GM18508 (cell line): ENCODE measurements at regions not wholly inside any gene's neighbourhood (a gene's known extent, or its start where the extent isn't known, plus 50 kb on each side); places are given as distances from the start of the nearest gene placed in this dataset.

Experiments used
- ATAC-seq: cut with Tn5 transposase; IDR thresholded peaks from one replicate; pipeline ENCODE4 v1.9.1; 2021; ENCODE audit warnings: moderate number of reproducible peaks; ENCODE audit not compliant: insufficient read depth, unreplicated experiment

DNA sequence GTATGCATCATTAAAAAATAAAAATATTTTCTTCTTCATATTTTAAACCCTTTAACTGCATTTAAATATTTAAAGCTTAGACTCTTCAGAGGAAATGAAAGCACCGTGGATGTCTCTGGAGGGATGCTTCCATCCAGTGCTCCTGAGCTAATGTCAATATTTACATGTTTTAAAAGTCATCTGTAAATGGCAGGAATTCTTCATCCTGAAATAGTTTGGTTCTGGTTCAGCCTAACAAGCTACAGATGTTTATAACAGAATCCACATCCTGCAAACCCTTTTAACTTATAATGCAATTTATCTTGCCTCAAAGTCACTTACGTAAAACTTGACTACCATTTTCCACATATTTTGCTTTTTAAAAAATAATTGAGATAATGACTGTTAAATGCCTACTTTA lies 1207.3 kb downstream of the SLC16A7 start:
- ATAC-seq: no peak

- no peak for ATAC-seq
Measured at GRCh38 chr12:60805364-60805763, 1209.5 kb downstream of the SLC16A7 start.

GRCh38 chr12:60819794-60820193 lies 1224.0 kb downstream of the SLC16A7 start:
- ATAC-seq: no peak

DNA sequence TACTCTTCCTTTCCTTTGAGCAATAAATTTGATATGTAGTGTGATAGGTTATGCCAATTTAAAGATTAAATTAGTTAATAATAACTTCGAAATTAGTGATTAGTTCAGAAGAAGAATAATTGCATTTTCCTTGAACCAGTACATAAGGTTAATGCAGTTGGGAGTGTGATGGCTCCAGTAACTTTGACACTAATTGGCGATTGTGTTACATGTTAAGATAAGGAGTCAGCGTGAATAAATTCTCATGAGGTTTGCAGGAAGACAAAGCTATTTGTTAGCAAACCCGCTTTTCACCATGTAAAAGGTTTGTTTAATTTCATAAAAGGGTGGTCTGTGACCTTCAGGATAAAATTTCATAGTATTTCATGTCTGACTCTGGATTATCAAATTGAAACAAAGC lies 1226.8 kb downstream of the SLC16A7 start:
- no peak for ATAC-seq

DNA sequence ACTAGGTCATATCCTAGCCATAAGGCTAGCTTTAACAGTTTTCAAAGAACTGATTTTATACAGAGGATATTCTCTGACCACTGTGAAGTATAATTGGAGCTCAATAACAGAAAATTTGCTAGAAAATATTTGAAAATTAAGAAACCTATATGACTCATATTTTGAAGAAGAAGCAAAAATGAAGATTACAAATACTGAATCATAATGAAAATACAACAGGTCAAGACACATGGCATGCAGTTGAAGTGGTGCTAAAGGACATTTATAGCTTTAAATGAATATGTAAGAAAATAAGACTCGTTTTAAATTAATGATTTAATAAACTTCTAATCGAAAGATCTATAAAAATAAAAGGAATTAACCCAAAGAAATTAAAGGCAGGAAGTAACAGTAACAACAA lies 1234.6 kb downstream of the SLC16A7 start:
- ATAC-seq: no peak

GRCh38 chr12:60832290-60832689 lies 1236.5 kb downstream of the SLC16A7 start:
- no peak for ATAC-seq

DNA sequence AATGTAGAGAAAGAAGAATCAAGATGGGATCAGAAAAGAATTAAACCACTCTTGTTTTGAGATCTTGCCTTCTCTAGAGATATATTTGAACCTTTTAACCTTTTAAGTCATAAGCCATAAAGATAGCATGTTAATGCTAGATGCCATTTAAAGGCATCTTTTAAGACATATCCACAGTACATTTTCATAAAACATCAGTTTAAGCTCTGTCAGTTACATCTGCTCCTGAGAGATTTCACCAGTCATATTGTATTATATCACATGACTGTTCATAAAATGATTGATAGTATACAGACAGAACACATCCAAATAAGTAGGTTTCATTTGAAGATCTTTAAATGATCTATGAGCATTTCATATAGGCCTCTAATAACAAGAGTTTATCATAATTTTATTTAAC lies 1238.5 kb downstream of the SLC16A7 start:
- ATAC-seq: no peak

DNA sequence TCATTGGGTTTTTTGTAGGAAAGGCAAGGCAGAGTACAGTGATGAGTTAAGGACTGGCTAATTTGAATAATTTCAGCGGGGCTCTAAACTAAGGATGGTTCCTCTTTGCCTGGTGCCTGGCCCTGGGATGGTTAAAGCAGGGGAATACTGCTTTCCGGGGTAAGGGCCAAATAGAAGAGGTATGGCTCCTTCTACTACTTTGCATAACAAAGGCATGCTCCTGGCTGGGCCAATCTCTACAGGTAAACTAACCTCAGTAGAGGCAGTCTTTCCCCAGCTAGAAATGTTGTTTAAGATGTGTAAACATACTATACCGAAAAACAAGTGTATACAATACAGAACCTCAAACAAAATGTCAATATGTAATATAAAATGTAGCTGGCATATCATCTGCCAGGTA lies 1239.0 kb downstream of the SLC16A7 start:
- ATAC-seq: no peak

DNA sequence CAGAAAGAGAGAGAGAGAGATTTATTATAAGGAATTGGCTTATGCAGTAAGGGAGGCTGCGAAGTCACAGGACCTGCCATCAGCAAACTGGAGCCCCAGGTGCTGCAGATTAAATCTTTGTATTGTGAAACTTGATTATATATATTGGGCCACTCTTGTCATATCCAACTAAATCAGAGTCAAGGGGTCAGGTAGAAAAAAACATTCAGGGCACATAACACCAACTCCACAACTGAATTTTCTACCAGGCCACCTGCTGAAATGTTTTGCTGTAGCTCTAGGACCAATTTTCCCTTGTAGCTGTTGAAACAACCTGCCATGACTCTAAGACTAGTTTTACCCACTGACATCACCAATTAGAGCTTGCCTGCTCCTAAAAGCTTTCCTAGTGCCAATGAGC lies 1240.8 kb downstream of the SLC16A7 start:
- ATAC-seq: no peak

- no peak for ATAC-seq
Measured at GRCh38 chr12:60842181-60842580, 1246.4 kb downstream of the SLC16A7 start.

GRCh38 chr12:60844101-60844500 lies 1248.3 kb downstream of the SLC16A7 start:
- no peak for ATAC-seq

GRCh38 chr12:60844875-60845274 lies 1249.0 kb downstream of the SLC16A7 start:
- ATAC-seq: no peak

DNA sequence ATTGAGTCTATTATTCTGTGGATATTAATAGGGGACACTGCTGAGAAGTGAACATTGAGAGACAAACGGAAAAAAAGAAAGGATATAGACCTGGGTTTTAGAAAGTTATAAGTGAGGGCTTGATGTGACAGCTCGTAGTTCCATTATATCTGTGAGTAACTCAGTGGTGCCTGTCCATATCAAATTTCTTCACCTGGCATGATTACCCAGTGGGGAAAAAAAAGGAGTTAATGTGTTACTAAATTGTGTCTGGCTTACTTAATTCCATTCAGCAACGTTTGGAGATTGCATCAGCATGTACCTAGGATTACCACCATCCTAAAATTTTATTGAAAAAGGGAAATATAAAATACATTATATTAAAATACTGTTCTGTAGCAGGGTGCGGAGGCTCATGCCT lies 1249.9 kb downstream of the SLC16A7 start:
- no peak for ATAC-seq

DNA sequence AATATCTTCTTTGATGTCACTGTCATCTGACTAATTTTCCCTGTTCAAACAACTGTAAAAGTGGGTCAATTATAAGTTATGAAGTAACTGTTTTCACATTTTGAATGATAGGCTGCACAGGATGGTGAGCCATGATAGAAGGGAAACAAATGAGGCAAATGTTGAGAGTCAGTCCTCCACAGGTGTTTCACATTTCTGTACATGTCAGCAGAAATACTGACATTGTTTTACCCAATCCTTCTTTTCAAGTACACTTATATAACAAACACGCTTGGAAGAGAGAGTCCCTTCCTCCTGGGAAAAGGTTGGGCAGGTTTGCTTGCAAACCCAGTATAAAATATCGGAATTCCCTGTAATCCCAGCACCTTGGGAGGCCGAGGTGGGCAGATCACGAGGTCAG lies 1251.5 kb downstream of the SLC16A7 start:
- no peak for ATAC-seq

DNA sequence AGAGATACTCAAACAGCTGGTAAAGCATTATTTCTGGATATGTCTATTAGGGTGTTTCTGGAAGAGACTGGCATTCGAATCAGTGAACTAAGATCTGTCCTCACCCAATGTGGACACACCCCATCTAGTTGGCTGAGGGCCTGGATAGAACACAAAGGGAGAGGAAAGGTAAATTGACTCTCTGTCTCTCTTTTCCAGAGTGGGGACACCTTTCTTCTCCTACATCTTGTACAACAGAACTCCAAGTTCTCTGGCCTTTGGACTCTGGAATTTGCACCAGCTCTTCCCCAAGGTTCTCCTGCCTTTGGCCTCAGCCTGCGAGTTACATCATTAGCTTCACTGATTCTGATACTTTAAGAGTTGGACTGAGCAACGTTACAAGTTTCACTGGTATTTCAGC lies 1253.9 kb downstream of the SLC16A7 start:
- ATAC-seq: no peak

DNA sequence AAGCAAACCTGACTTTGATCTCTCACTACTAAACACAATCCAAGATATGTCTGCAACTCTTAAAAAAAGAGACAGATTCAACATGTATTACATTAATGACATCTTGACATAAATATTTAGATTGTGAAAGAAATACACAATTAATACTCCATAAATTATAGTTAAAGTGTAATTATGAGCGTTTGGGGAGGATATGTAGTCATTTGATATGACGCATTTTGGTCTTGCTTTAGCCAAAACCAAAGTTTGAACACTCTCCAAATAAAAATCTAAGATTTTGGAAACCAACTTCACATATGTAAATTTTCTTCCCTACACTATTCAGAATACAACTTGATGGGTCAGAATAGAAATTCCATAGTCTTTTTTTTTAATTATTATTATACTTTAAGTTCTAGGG lies 1257.6 kb downstream of the SLC16A7 start:
- no peak for ATAC-seq

DNA sequence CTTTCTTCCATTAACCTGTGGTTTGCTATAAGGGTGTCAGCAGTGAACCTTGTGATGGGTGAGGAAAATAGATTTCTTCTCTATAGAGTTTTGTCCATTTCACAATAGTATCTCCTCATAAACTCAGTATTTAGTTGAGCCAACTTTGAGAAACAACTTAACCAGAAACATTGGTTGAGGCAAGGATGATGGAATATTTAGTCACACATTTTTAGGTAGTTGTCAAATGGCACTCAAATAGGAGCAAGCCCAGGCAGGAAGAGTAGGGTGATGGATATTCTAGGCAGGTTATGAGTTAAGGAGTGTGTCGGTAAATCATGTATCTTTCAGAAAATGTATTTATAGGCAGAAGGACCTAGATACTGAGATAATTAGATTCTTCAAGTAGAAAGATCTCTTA lies 1267.6 kb downstream of the SLC16A7 start:
- ATAC-seq: no peak

DNA sequence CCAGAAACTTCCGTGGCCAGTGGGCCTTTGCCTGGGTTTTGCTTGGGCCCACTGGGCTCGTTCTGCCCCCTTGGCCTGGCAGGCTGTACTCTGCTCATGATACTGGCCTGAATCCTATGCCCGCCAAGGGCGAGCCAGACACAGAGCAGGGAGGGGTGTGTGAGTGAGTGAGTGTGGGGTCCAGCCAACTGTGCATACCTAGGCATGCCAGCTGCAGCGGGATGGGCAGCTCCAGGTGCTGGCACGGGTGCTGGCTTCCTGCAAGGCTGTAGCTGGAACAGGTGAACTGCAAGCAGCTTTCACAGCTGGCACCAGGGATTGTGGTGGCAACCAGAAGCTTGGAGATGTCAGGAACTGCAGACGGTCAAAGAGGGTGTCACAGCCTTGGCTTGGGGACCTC lies 1276.4 kb downstream of the SLC16A7 start:
- no peak for ATAC-seq

DNA sequence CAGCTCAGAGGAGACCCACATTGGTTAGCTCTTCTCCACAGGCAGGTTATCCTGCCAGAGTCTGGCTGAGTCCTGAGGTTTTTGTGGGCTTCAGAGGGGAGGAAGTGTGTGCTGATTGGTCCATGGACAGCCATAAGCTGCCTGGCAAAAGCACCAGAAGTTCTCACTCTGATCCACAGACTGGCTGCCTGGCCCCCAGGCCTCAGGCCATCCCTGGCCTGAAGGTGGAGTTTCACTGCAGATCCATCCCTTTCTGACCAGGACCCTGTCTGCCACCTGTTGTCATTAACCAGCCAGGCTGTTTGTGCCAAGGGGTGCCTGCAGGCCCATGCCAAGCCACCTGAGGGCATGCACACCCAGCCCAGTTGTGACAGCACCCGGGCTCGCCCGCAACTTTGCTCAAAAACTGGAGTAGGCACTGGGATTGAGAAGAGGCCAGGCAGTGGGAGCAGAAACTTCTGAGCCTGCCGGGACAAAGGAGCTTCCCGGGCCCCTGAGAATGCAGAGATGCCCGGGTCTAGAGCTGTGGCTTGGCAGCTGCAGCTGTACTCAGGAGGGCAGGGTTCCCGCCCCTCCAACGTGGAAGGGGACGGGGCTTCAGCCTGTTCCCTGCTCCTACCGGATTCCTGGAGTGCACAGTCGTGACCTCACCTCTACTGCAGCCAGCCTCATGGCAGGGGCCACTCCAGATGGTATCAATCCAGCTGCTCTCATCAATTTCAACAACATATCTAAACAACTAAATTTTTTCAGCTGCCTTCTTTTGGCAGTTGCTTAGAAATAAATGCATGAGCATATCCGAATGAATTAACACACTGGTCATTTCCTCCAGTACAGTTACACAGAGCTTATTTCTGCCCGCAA lies 1277.3 kb downstream of the SLC16A7 start:
- no peak for ATAC-seq

DNA sequence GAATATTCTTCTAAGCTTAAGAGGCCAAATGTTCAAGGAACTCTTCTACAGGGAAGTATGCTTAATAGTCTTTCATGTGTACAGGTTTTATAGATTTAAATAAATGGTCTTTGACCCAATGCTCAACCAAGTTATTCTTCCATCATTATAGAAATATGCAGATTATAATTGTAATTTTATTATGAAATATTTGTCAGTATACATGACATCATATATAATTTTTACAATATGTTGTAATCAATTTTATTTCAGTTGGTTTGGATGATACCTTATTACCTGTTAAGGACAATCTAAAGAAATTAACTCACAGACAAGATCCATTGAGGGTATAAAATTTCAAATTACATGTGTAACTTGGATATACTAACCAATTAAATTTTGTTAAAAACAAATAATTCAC lies 1278.3 kb downstream of the SLC16A7 start:
- ATAC-seq: no peak

DNA sequence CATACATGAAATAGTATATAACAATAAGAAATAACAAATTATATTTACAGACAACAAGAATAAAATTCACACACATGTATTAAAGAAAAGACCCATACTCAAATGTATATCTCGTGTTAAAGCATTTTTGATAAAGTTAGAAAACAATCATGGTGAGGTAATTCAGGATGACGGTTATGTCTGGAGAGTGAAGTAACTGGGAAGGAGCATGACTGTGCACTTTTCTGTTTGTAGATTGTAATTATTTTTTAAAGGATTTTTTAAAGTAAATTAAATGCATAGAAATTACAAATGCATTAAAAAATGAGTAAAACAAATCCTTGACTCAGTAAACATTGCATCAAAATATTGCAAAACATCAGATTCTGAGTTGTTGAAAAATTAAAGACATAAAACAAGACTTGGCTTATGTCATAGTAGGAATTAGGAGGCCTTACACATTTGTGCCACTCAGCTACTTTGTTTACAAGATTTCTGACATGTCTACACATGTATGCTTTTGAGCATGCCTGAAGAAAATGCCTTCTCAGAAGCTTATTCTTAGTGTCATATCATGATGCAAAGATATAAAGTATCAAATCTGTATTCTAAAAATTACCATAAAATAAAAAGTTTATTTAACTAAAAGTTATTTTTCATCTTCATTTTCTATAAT lies 1325.1 kb downstream of the SLC16A7 start:
- no peak for ATAC-seq

DNA sequence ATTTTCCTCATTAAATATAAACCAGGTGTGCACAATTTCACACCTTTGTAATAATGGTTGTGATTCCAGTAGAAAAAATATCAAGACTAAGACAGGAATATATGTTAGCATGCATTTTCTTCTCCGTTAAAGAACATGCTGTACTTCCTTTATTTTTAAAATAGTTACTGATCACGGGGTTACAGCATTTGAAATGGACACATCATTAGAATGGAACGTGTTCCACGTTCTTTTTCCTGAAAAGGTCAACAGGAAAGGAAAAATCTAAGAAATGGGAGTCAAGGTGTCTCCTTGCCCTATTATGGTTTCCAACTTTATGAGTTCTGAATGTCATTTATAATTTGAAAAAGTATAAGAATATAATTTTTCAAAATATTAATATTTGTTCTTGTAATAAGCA lies 1325.7 kb downstream of the SLC16A7 start:
- no peak for ATAC-seq
